ENCODE measurements at regions not wholly inside any gene's neighbourhood (a gene's known extent, or its start where the extent isn't known, plus 50 kb on each side); places are given as distances from the start of the nearest gene placed in this dataset.

- no peak for TF ChIP-seq CTCF (IDR thresholded peaks at IDR 0.05)
- no peaks in the 10 kb centered on the region for H3K4me1 ChIP-seq
- H3K9me3 ChIP-seq, result no peaks in the 10 kb centered on the region
- DNase-seq (no peak), ATAC-seq (no peak)
- H3K27ac ChIP-seq, result no peak overlapping the region
- WGBS, 3 donors, result 86 to 93% (median 87%) methylated on average over 2 of the region's 2 CpGs
- no peak overlapping the region for H3K4me3 ChIP-seq
- H3K36me3 ChIP-seq (ENCODE audit: insufficient read depth in 1 of 2, low read depth in 1 of 2), result no peaks in the 10 kb centered on the region
- H3K27me3 ChIP-seq (ENCODE audit: insufficient read depth in 3 of 3, low read length in 2 of 3), result no peaks in the 10 kb centered on the region
- intact Hi-C loops (cut with DNase I), result no loop called here
These were observed 82.0 kb upstream of the PAK5 start for GRCh38 chr20:9920866-9921265.

DNA sequence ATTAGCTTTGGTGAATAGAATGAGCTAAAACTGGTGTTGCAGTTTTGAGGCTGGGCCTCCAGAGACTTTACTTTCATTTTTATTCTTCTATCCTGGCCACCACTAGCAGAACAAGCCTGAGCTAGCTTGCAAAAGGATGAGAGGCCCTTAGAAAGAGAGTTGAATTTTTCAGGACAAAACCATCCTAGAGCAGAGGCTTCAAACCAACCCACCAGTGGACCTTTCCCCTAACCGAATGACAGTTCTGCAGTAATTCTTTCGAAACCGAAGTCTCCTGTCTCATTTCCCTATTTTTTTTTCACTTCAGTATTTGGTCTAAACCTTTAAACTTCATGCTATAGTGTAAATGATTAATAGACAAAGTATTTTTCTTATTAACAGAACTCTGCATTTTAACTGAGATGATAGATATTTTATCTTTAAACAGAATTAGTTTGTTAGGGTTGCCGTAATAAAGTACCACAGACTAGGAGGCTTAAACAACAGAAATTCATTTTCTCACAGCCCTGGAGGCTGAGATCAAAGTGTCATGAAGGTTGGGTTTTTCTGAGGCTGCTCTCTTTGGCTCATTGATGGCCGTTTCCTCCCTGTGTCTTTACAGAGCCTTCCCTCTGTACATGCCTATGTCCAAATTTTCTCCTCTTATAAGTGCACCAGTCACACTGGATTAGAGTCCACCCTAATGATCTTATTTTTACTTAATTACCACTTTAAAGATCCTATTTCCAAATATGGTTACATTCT lies 80.6 kb upstream of the PAK5 start:
- intact Hi-C loops (cut with DNase I), result no loop called here
- H3K4me3 ChIP-seq, result no peak overlapping the region

GRCh38 chr20:9918348-9918747 lies 79.5 kb upstream of the PAK5 start:
- no peak for DNase-seq
- H3K27me3 ChIP-seq (ENCODE audit: insufficient read depth in 3 of 3, low read length in 2 of 3), result no peaks in the 10 kb centered on the region
- WGBS, 3 donors, result 64 to 68% (median 67%) methylated on average over 5 of the region's 5 CpGs
- H3K4me1 ChIP-seq, result no peaks in the 10 kb centered on the region
- H3K36me3 ChIP-seq (ENCODE audit: insufficient read depth in 1 of 2, low read depth in 1 of 2), result no peaks in the 10 kb centered on the region
- intact Hi-C loops (cut with DNase I), result no loop called here
- no peak overlapping the region for H3K27ac ChIP-seq
- TF ChIP-seq CTCF (IDR thresholded peaks at IDR 0.05), result no peak
- no peaks in the 10 kb centered on the region for H3K9me3 ChIP-seq
- no peak overlapping the region for H3K4me3 ChIP-seq
- ATAC-seq, result no peak

More for the DNA sequence above, 80.6 kb upstream of the PAK5 start:
- H3K9me3 ChIP-seq, result no peaks in the 10 kb centered on the region
- 81 to 86% (median 81%) methylated on average over 5 of the region's 5 CpGs for WGBS, 3 donors
- H3K36me3 ChIP-seq (ENCODE audit: insufficient read depth in 1 of 2, low read depth in 1 of 2), result no peaks in the 10 kb centered on the region
- ATAC-seq, result no peak
- TF ChIP-seq CTCF (IDR thresholded peaks at IDR 0.05), result no peak
- H3K27me3 ChIP-seq (ENCODE audit: insufficient read depth in 3 of 3, low read length in 2 of 3), result no peaks in the 10 kb centered on the region
- no peaks in the 10 kb centered on the region for H3K4me1 ChIP-seq
- DNase-seq, result no peak
- H3K27ac ChIP-seq, result no peak overlapping the region

GRCh38 chr20:9916761-9917160 lies 77.9 kb upstream of the PAK5 start:
- 29 to 55% (median 36%) methylated on average over 2 of the region's 2 CpGs for WGBS, 3 donors
- ATAC-seq, result no peak
- intact Hi-C loops (cut with DNase I), result no loop called here

More at GRCh38 chr20:9916761-9917160, 77.9 kb upstream of the PAK5 start:
- Histone ChIP-seq H3K9me3 (no peaks in the 10 kb centered on the region), H3K36me3 (ENCODE audit: insufficient read depth in 1 of 2, low read depth in 1 of 2) (no peaks in the 10 kb centered on the region), H3K4me1 (no peaks in the 10 kb centered on the region), H3K4me3 (no peak overlapping the region), H3K27me3 (ENCODE audit: insufficient read depth in 3 of 3, low read length in 2 of 3) (no peaks in the 10 kb centered on the region), H3K27ac (no peak overlapping the region)
- TF ChIP-seq CTCF (IDR thresholded peaks at IDR 0.05), result no peak
- no peak for DNase-seq

All from psoas muscle (tissue), 7 donors.